H1 (cell line): ENCODE measurements at regions not wholly inside any gene's neighbourhood (a gene's known extent, or its start where the extent isn't known, plus 50 kb on each side); places are given as distances from the start of the nearest gene placed in this dataset.

ENCODE experiments used
- CHD7 ChIP-seq: fragments of 300-600 bp; sonication (generic); IDR thresholded peaks from 2 replicates; pipeline ENCODE4 v1.7.1; 2012; ENCODE audit warnings: low read length, moderate library complexity, mild to moderate bottlenecking, inconsistent platforms; ENCODE audit not compliant: insufficient replicate concordance
- GTF2F1 ChIP-seq: IDR thresholded peaks from 2 replicates; pipeline ENCODE4 v1.6.1; 2012; ENCODE audit warnings: low read depth, low read length, improper control_type of control experiment, borderline replicate concordance
- JUND ChIP-seq: IDR thresholded peaks from 2 replicates; pipeline ENCODE4 v1.6.1; 2011; ENCODE audit warnings: mild to moderate bottlenecking, improper control_type of control experiment, low read length

- TF ChIP-seq CHD7 (no peak), JUND (no peak), GTF2F1 (no peak)
These were observed 89.3 kb downstream of the IRF2BPL start (continued) for GRCh38 chr14:76939015-76939742.
